ENCODE measurements at regions not wholly inside any gene's neighbourhood (a gene's known extent, or its start where the extent isn't known, plus 50 kb on each side); places are given as distances from the start of the nearest gene placed in this dataset.

DNA sequence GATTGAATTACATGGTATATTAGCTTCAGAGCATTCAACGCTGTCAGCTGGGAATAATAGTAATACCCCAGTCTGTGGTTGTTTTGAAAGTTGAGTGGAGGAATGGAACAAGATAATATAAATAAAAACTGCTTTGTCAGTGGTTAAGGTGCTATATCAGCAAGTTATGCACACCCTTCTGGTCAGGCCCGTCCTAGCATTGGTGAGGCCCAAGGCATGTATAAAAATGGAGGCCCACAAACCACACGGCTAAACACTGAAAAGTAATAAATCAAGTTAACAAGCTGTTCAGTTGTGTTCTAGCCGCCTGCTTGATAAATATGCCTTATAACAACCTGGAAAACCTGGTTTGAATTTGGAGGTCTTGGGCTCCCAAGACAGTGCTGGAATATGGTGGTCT lies 77.4 kb downstream of the PSMG1 start:
- no peak for DNase-seq (ENCODE audit: low spot score)

DNA sequence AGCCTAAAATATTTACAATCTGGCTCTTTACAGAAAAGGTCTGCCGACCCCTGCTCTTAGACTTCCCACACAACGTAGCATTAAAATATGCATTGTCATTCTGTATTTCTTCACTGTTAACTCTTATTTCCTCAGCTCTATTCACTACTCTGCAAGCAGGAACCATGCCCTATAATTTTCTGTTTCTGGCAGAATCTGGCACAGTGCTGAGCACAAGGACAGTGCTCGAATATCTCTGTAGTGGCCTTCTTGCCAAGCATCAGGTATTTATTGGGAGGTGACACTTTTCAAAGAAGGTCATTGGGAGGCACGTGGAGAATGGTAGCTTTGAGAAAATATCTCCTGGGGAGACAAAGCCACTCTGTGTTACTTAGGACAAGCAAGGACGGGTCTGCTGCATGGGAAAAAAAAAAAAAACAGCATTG lies 77.9 kb downstream of the PSMG1 start:
- DNase-seq (ENCODE audit: low spot score), result no peak

DNA sequence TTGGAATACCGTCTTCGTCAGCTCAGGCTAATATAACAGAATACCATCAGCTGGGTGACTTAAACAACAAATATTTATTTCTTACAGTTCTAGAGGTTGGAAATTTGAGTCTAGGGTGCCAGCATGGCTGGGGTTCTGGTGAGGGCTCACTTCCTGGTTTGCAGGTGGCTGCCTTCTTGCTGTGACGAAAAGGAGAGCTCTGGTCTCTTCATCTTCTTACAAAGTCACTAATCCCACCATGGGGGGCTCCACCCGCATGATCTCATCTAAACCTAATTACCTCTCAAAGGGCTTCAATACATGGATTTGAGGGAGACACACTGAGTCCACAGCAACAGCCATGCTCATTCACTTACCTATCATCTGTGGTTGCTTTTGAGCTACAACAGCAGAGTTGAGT lies 78.3 kb downstream of the PSMG1 start:
- DNase-seq (ENCODE audit: low spot score), result no peak

DNA sequence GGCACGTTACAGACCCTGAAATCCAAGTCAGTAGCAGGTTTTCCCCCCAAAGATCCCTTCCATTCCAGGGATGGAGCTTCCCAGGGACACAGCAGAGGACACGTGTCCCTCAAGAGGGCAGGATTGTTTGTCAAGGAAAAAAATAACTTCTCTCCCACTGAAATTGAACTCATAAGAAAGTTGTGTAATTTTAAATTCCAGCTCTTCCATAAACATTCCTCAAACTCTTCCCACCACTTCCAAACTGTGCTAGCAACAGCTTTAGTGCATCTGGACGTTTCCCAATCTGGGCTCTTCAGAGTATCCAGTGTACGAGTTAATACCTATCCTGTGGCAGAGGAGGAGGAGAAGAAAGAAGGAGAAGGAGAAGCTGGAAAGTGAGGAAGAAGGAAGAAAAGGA lies 79.6 kb downstream of the PSMG1 start:
- no peak for DNase-seq (ENCODE audit: low spot score)

DNA sequence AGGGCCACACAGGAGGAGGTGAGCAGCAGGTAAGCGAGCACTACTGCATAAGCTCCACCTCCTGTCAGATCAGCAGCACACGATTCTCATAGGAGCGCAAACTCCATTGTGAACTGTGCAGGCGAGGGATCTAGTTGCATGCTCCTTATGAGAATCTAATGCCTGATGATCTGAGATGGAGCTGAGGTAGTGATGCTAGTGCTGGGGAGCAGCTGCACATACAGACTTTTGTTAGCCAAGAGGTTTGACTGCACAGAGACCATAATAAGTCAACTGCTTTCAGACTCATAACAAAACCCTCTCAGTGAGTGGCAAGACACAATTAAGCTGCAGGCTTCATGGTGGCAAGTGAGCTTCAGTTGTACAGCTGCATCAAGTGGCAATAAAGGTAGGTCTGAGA lies 83.4 kb downstream of the PSMG1 start:
- no peak for DNase-seq (ENCODE audit: low spot score)

DNA sequence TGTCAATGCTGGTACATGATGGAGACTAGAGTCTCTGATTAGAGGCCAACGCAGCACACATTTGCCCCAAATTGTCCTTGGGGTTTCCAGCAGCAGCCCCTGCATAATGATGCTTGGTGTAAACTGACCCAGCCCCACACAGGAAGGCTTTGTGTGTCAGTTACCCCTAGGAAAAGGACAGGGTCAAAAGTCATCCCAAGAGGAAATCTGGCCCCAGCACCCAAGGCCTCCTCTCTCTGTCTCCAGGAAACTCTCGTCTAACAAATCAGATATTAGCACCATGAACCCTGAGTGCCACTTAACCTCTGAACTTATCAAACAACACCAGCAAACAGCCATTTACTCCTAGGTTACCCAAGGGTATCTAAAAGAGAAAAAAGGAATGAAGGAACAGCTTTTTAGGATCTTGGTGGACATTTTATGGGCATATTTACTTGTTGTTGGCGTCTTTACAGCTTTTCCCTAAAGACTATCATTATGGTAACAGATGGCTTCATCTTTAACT lies 84.5 kb downstream of the PSMG1 start:
- DNase-seq (ENCODE audit: low spot score), result no peak

DNA sequence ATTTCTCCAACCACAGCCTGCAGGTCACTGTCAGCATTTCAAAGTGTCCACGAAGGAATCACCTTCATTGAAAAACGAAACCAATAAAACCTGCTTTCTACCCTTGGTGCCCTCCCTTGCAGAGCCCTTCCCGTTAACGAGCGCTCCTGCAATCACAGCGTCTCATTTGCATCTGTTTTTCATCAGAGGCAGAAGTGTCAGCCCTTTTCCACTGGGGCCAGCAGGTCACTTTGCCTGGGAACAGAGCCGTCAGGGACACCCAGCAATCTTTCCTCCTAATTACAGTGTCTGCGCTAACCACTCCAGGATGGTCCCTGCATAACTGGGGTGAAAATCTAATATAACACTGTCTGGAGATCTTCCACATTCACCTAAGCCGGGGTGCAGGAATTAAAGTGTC lies 85.3 kb downstream of the PSMG1 start:
- DNase-seq (ENCODE audit: low spot score), result no peak

DNA sequence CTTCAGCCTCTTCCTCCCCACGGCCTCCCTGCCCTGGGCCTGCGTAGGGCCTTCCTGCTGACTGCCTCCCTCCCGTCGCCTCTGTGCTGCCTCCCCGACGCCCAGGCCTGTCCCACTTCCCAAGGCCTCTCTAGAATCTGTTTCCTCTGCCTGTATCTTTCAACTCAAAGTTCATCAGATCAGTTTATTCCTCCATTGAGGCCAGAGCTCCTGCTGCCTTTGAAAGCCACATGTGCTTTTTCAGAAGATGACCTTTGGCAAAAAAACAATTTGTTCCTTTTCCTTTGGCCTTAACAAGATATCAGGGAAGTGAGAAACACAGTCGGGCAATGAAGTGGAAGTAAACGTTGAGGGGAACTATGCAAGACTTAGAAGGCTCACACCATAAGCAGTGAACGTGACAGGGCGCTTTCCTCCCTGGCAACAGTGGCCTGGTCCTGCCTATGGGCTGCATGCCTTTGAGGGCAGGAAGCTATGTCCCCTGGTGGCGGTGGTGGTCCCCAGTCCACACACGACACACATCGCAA lies 85.9 kb downstream of the PSMG1 start:
- DNase-seq (ENCODE audit: low spot score), result no peak

DNA sequence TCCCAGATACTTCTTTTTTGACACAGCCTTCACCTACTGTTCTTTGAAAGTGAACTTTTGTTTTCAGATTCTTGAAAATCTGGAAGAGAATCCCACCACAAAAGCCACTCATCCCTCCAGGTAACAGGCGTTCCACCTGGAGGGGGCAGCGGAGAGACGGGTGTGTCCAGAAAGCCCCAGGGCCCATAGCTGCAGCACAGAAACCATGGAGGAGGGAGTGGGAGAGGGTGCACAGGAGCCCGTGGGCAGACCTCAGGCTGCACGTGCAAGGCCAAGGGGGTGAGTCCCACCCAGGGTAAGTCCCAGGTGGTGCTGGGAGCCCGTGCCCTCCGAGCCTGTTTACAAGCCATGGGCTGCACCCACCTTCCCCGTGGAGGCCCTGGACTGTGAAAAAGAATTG lies 86.5 kb downstream of the PSMG1 start:
- no peak for DNase-seq (ENCODE audit: low spot score)

DNA sequence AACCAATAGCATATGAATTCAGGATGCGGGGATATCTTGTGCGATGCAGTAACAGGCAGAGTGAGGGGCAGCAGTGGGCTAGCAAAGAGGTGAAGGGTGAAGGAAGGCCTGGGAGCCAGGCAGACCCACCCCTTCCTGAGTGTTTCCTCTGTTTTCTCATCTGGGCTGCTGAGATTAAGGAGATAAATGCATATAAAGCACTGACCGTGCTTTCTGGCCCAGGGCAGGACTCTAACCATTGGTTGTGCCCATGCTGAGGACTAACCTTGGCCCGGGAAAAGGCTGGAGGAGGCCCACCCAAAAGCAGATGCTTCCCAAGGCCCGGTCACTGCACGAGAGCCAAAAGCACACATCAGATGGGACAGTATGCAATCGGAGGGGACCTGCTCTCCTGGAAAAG lies 87.6 kb downstream of the PSMG1 start:
- DNase-seq (ENCODE audit: low spot score), result no peak

DNA sequence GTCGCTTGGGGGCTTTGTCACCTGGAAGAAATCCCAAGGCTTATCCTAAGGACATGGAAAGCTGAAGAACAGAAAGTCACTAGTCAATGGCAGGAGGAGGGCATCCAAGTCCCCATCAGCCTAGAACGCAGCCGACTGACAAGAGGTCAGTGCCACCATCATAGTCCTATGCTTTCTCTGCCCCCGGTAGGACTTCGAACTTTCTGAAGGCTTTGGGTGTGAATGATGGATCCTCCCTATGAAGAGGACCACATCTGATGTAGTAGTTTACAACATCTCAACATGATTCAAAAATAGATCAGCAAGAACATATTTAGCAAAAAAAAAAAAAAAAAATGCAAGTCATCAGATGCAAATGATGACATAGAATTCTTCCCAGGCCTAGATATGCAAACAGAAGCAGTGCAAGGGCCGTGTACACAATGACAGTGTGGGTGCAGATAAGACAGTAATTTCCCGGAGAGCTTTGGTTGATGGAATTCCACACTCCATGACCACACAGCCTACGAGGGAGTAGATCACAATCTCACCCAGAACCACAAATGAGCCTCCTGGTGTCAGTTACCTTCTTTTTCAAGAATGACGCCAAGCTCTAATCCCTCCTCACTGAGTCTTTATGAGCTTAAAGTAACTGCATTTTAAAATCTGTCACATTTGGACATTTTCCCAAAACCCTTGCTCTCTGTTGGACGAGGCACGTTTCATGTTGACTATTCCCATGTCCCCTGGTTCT lies 88.2 kb downstream of the PSMG1 start:
- peak; percentile 54 for DNase-seq (ENCODE audit: low spot score)

DNA sequence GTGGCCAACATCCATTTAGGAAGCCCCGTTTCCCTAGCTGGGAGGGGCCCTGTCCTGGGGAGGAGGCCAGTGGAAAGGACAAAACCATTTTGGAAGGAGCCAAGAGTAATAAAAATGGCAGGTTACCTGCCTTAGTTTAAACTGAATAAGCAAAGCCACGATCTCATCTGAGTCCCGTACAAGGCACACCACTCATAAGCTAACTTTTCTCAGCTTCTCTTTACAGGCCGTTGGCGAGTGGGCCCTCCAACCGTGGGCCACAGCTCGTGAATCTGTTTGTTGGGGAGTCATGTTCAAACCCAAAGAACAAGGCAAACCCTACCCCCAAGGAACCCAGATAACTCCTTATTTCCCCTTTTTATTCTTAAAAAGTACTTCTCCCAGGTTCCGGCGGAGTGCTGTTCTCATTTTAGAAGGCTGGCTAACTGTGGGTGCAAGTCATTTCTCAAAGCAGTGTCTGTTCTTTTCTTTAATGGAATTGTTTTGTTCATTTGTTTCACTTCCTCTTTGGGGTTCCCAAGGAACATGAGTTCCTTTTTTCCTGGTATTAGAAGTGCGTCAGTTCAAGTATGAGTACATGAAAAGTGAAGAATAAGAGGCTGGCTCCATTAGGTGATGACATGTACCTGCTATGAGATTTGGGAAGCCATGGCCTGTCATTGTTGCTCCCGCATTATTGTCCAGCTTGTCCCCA lies 89.0 kb downstream of the PSMG1 start:
- no peak for DNase-seq (ENCODE audit: low spot score)

DNA sequence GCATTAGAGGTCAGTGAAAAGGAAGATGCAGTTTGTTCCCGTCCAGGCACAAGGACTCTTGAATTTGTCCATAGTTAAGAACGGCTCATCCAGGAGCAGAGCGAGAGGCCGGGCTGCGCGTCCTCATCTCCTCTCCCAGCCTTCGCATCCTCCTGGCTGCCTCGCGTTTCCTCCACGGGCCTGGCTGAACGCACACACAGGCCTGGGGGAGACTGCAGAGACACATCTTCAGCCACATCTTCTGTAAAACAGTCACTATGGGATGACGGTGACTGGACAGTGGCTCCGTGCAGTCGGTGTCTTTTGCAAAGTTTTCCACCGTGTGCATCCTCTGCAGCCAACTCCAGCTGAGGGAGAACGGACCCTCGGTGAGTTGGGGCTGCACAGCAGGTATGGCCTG lies 89.7 kb downstream of the PSMG1 start:
- no peak for DNase-seq (ENCODE audit: low spot score)

DNA sequence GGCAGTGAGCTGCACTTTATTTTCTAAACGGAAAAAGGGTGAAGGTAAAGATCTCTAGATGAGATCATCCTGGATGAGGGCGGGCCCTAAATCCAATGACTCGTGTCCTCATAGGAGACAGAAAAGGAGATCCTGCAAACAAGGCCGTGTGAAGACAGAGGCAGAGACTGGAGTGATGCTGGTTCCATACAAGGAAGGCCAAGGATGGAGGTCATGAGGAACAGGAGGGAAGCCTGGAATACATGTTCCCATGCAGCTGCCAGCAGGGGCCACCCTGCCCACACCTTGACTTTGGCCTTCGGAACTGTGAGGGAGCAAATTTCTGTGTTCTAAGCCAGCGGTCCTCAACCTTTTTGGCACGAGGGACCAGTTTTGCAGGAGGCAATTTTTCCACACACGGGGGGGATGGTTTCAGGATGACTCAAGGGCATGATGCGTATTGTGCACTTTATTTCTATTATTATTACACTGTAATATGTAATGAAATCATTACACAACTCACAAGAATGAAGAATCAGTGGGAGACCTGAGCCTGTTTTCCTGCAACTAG lies 94.3 kb downstream of the PSMG1 start:
- peak; percentile 29 for DNase-seq (ENCODE audit: low spot score)

DNA sequence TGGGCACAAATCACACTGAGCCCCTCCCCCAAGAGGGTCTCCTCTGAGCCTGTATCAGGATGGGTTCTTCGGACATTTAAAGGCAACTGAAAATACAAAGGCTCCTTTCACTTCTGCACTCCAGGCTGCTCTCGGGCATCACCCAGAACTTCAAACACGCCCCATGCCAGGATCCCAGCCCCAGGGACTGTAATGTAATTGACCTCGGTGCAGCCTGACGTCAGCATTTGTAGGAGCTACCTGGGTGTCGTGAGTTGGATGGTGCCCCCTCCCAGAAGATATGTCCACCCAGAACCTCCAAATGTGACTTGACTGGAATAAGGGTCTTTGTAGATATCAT lies 95.2 kb downstream of the PSMG1 start:
- DNase-seq (ENCODE audit: low spot score), result no peak

DNA sequence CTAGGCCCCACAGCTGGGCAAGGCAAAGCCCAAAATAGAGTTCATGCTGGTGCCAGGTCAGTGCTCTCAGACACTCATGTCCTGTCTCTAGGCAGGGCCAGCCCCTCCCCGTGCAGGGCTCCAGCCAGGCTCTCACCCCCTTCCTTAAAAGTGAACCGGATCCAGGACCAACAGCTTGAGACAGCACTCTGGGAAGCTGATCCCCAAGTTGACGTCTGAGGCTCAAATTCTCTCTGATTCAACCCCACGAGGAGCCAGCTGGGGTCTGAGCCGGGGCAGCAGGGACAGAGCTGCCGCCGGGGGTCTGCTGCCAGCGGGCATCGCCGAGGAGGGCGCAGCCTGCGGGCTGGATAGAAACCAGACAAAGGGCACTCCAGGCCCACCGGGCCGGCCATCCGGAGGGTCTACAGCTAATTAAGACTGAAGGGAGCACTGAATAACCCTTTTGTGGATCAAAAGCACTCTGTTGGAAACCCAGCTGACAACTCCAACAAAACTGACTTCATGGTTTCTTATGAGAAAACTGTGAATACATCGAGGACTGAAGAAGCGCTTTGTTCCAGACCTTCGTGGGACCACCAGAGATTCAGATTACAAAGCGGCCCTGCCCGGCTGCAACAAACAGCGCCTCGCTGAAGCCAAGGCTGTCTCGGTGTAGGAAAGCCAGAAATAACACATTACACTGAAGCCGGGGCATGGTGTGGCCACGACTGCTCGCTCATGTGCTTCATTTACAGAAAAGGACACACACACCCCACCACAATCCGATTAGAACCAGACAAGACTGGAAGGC lies 95.8 kb downstream of the PSMG1 start:
- no peak for DNase-seq (ENCODE audit: low spot score)

DNA sequence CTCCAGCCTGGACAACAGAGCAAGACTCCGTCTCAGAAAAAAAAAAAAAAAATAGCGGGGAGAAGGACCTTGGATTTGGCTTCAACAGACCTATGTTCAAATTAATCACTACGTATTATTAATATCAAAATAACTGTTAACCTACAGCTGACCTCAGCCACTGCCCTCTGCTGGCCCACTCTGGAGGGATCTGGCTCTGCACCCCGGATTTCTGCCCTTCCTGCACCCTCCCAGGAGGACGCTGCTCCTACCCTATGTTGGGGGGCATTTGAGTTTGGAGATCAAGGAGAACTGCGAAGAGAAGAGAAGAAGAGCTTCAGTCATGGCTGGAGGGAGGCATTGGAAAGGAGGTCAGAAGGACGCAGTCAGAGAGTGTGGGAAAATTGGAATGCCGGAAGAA lies 96.7 kb downstream of the PSMG1 start:
- no peak for DNase-seq (ENCODE audit: low spot score)

DNA sequence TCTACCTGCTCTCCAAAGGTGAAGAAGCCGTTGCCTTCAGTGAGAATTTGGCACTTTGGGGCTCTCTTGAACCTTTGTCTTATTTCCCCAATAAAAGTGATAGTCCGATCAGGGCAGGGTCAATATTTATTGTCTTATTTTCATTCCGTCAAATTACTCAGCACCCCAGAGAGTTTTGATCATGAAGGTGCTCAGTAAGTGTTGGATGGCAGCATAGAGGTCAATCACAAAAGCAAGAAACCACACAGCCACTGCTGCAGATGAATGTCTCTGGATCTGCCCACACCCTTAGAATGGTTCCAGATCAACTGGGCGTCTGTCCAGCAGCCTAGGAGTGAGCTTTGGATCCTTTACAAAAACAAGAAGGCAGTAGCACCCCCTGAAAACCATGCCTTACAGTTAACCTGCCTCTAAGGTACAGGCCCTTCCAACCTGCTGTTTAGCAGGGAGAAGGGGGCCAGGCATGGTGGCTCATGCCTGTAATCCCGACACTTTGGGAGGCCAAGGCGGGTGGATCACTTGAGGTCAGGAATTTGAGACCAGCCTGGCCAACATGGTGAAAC lies 97.3 kb downstream of the PSMG1 start:
- no peak for DNase-seq (ENCODE audit: low spot score)

DNA sequence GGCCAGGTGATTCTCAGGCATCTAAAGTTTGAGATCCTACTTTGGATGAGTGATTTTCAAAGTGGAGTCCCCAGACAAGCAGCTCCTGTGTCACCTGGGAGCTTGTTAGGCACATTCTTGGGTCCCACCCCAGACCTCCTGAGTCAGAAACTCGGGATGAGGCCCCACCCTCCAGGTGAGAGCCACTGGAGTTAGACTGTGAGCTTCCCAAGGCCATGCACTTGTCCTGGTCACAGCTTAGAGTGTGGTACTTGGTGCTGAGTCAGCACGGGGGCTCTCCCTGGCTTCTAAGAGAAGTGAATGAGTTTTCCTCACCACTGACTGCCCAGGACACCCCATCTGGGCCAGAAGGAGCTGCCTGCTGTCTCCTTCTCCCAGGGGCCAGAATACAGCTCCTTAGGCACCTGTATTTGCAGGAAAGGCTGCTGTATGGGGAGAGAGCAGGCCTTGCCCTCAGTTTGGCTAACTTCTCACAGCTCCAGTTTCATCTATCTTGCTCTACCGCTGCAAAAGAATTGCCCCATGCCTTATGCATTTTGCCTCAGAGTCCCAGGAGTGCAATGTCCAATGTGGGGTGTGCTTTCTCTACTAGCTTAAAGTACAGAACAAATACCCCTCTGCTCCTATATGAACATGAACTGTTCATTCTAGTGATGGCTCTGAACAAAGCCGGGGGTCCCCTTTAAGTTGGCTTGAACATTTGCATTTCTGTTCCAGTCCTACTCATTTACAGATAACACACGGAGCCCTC lies 98.1 kb downstream of the PSMG1 start:
- peak; percentile 38 for DNase-seq (ENCODE audit: low spot score)

DNA sequence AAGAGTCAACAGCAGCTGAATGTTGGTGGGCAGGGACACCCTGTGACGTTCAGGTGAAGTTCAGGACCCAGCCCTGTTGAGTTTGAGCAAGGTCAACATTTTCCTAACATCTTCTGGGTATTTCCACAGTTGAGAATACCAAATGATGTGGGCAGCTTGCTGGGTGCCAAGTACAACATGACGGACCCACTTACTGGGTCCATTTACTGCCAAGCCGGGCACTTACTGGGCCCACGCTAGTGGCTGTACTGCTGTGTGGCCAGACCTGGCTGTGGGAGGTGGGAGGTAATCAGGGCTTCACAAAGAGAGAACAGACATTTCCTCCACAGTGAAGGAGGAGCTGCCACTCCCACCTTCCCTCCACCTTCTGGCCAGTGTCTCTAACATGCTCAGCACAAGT lies 99.2 kb downstream of the PSMG1 start:
- DNase-seq (ENCODE audit: low spot score), result no peak

All from HT-29 (cell line).